Heart right ventricle (tissue), 16 donors: ENCODE measurements at regions not wholly inside any gene's neighbourhood (a gene's known extent, or its start where the extent isn't known, plus 50 kb on each side); places are given as distances from the start of the nearest gene placed in this dataset.

Source experiments
- ATAC-seq, 8 donors: fragments of 200-7000 bp; cut with Tn5 transposase; one replicate each; pipeline ENCODE4 v1.9.1; 2020; ENCODE audit warnings: mild to moderate bottlenecking in 8 of 8, moderate library complexity in 8 of 8, moderate number of reproducible peaks in 1 of 8
- DNase-seq, 2 donors: peaks; one replicate each; pipeline ENCODE4 v3.0.0-alpha.2; 2020
- H3K27ac ChIP-seq, 10 donors: fragments of 200-600 bp; sonication (generic) in 2 of 10; one replicate each; pipeline versions ENCODE4 v1.5.0 to v1.8.0; 2020 to 2022; ENCODE audit warnings: mild to moderate bottlenecking in 3 of 10
- H3K27me3 ChIP-seq, 7 donors: fragments of 200-600 bp; one replicate each; pipeline ENCODE4 v1.8.0; 2021 to 2022; ENCODE audit warnings: mild to moderate bottlenecking in 2 of 7
- H3K36me3 ChIP-seq, 9 donors: fragments of 200-600 bp; sonication (generic) in 1 of 9; one replicate each; pipeline versions ENCODE4 v1.5.0 to v1.8.0; 2020 to 2022; ENCODE audit warnings: mild to moderate bottlenecking in 2 of 9
- H3K4me1 ChIP-seq, 9 donors: fragments of 200-600 bp; sonication (generic) in 1 of 9; one replicate each; pipeline versions ENCODE4 v1.5.0 to v1.8.0; 2020 to 2022; ENCODE audit warnings: mild to moderate bottlenecking in 4 of 9
- H3K4me3 ChIP-seq, 10 donors: fragments of 200-600 bp; sonication (generic) in 2 of 10; one replicate each; pipeline versions ENCODE4 v1.5.0 to v1.8.0; 2020 to 2022; ENCODE audit warnings: mild to moderate bottlenecking in 7 of 10, moderate library complexity in 2 of 10
- H3K9me3 ChIP-seq, 11 donors: fragments of 200-600 bp in 10 of 11; sonication (generic) in 2 of 11; one replicate each; pipeline versions ENCODE4 v1.5.0 to v1.8.0; 2013 to 2022; ENCODE audit warnings: mild to moderate bottlenecking in 2 of 11, control low read depth in 1 of 11, moderate library complexity in 1 of 11
- WGBS, 2 donors: extraction: QIAGEN DNeasy Blood & Tissue Kit; methylation state at CpG; one replicate each; pipeline ENCODE4 v1.1.7; 2013; ENCODE audit warnings: inconsistent platforms in 1 of 2; 5-methylcytosine and 5-hydroxymethylcytosine counted together
- intact Hi-C, 10 donors: fragments of 100-400 bp; cut with DNase I; formaldehyde crosslinking; loops; one replicate each; pipeline versions ENCODE4 v1.11.1 to v1.14.2; 2022
- TF ChIP-seq, protein P1 (sequence below), 9 donors: fragments of 200-600 bp; sonication (generic) in 2 of 9; IDR thresholded peaks; one replicate each; pipeline versions ENCODE4 v1.5.0 to v1.8.0; 2021 to 2022; ENCODE audit warnings: antibody characterized with exemption in 9 of 9, mild to moderate bottlenecking in 5 of 9, moderate library complexity in 1 of 9
- donor health status: Arrhythmogenic right ventricular cardiomyopathy.
- donor health status: ischemic (EF 13 %, LVEDD 7.1; RV severe dilation, severe dysfunction).
- donor health status: healthy with polysubstance abuse.
- donor health status: DM: no; HTN: yes; CAD: no.
- donor health status: DM: no; HTN: no; CAD: no.
- donor health status: ischemic (EF 25% LVEDD 6.9; RV normal size, moderate dysfunction).
- donor health status: ischemic (EF 25% LVEDD 5.7; RV mildly dilated, moderate dysfunction).
- donor health status: healthy.
- donor health status: DM: yes; HTN: yes; CAD: no.
- donor health status: Ischemic cardiomyopathy.
- donor health status: ischemic (EF 35%, LVEDD 5.7; RV mildly dilated, moderate dysfunction).
- donor health status: nonischemic (EF 11% LVEDD 7.7; RV severe dilation, severe dysfunction).
- donor health status: DM: yes; HTN: yes; CAD: no.
- donor health status: PGD.
- donor health status: ischemic (EF 29% LVEDD 5.4; RV normal size, mild dysfunction).
- donor health status: nonischemic (EF 23%, LVEDD 6.1; RV moderate dilation, normal function).

DNA sequence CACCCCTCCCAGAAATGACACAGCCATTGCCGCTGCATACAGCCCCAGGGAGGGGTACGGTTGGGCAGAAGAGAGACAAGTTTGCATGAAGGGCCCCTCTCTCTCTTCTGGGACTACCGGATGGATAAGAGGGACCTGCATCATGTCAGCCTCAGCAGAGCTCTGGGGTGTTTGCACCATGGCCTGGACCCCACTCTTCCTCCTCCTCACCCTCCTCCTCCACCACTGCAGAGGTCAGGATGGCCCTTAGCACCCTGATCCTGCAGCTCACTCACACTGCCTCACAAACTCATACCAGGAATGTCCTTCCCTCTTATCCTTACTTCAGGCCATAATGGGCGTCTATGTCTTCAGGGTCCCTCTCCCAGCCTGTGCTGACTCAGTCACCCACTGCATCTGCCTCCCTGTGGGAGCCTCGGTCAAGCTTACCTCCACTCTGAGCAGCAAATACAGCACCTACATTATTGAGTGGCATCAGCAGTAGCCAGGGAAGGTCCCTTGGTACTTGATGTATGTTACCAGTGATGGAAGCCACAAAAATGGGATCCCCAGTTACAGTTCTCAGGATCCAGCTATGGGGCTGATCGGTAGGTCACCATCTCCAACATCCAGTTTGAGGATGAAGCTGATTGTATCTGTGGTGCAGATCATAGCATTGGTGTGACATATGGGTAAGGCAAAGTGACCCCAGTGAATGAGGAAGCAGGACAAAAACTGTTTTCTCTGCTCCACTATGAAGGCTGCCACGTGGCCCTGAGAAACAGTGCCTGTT is 62.2 kb upstream of the VPREB1 start:
- no peaks in the 10 kb centered on the region for H3K4me1 ChIP-seq
- peaks cover 0 to 85% (median 70%) of the 10 kb centered on the region in 7 donors for H3K27me3 ChIP-seq
- intact Hi-C loops = no loop called here
- WGBS, 2 donors = 64 to 67% methylated on average over 7 of the region's 7 CpGs
- no peak overlapping the region for H3K27ac ChIP-seq
- no peaks in the 10 kb centered on the region for H3K9me3 ChIP-seq
- no peak for DNase-seq
- ATAC-seq = no peak
- TF ChIP-seq, protein P1, sequence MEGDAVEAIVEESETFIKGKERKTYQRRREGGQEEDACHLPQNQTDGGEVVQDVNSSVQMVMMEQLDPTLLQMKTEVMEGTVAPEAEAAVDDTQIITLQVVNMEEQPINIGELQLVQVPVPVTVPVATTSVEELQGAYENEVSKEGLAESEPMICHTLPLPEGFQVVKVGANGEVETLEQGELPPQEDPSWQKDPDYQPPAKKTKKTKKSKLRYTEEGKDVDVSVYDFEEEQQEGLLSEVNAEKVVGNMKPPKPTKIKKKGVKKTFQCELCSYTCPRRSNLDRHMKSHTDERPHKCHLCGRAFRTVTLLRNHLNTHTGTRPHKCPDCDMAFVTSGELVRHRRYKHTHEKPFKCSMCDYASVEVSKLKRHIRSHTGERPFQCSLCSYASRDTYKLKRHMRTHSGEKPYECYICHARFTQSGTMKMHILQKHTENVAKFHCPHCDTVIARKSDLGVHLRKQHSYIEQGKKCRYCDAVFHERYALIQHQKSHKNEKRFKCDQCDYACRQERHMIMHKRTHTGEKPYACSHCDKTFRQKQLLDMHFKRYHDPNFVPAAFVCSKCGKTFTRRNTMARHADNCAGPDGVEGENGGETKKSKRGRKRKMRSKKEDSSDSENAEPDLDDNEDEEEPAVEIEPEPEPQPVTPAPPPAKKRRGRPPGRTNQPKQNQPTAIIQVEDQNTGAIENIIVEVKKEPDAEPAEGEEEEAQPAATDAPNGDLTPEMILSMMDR (IDR thresholded peaks at IDR 0.05) = no peak
- no peak overlapping the region for H3K4me3 ChIP-seq
- H3K36me3 ChIP-seq = no peaks in the 10 kb centered on the region

DNA sequence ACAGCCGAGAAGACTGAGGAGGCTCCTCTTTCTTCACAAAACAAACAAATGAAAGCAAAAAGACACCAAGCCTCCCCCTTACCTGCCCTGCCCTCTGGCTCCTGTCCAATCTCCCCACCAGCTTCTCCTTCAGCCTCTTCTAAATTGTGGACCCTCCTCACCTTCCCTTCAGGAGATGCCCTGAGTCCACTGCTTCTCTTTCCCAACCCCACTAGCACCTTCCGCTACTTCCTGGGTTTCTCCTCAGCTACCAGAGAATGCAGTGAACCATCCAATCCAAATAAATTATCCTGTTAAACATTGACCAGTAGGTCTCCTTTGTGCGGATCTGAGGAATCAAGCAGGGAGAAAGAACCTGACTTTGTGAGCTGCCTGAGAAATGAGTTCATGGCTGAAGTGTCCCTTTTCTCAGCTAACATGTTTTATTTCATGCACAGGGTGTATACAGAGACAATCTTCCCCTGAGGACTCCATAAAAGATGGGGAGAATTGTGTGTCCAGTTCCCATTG is 63.2 kb upstream of the VPREB1 start:
- intact Hi-C loops = no loop called here

DNA sequence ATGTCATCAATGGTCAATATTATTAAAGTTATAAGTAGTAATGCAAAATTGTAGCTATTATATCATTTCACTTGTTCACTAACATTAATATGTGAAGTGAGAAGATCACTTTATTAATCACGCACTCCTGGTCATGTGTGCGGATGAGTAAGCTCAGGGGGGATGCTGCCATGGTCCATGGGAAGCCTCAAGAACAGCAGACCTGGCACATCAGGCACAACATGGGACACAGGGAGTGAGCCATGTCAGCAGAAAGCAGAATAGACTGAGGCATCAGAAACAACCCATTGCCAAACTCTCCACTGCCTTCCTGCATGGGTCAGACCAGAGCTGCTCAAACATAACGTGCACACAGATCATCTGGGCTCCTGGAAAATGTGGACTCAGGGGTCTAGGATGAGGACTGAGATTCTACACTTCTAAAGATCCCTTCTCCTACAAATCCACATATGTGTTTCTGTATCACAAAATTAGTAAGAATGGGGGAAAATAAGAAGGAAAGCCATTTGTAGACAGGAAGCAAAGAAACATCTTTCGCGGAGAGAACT is 63.8 kb upstream of the VPREB1 start:
- Histone ChIP-seq H3K9me3 (no peaks in the 10 kb centered on the region), H3K27ac (no peak overlapping the region), H3K4me3 (no peak overlapping the region), H3K27me3 (peaks cover 0 to 78% (median 68%) of the 10 kb centered on the region in 7 donors), H3K4me1 (no peaks in the 10 kb centered on the region), H3K36me3 (no peaks in the 10 kb centered on the region)
- intact Hi-C loops = no loop called here
- WGBS, 2 donors = 70 to 77% methylated on average over 5 of the region's 5 CpGs
- no peak for ATAC-seq
- no peak for DNase-seq
- TF ChIP-seq, protein P1 (IDR thresholded peaks at IDR 0.05) = no peak

More for the DNA sequence above, 63.2 kb upstream of the VPREB1 start:
- Histone ChIP-seq H3K4me1 (no peaks in the 10 kb centered on the region), H3K27ac (no peak overlapping the region), H3K27me3 (peaks cover 0 to 84% (median 70%) of the 10 kb centered on the region in 7 donors), H3K4me3 (no peak overlapping the region), H3K36me3 (no peaks in the 10 kb centered on the region), H3K9me3 (no peaks in the 10 kb centered on the region)
- ATAC-seq = no peak
- TF ChIP-seq, protein P1 (IDR thresholded peaks at IDR 0.05) = no peak
- 80 to 82% methylated on average over 3 of the region's 3 CpGs for WGBS, 2 donors
- DNase-seq = no peak

DNA sequence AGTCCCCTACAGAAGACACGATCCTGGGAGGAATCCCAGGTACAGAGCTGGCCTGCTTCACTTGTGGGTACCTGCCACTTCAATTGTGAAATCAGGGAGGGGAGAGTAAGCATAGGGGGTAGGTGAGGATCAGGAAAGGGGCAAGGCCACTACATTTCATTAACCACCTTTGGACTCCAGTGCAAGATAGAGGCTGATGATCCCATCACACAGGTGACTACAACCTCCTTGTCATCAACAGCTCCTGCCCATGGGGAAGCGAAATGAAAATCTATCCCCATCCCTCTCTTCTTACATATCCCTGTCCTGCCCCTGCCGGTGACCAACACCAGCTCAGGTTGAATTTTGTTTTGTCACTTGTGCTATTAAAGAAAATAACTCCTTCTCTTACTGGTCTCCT is 64.7 kb upstream of the VPREB1 start:
- TF ChIP-seq, protein P1 (IDR thresholded peaks at IDR 0.05) = no peak
- H3K27me3 ChIP-seq = peaks cover 0 to 69% (median 62%) of the 10 kb centered on the region in 7 donors
- intact Hi-C loops = no loop called here
- no peaks in the 10 kb centered on the region for H3K9me3 ChIP-seq
- WGBS, 2 donors = 68 to 69% methylated on average over 3 of the region's 3 CpGs
- DNase-seq (no peak), ATAC-seq (no peak)
- H3K4me3 ChIP-seq = no peak overlapping the region
- H3K4me1 ChIP-seq = no peaks in the 10 kb centered on the region
- H3K27ac ChIP-seq = no peak overlapping the region
- no peaks in the 10 kb centered on the region for H3K36me3 ChIP-seq
